ENCODE measurements at regions not wholly inside any gene's neighbourhood (a gene's known extent, or its start where the extent isn't known, plus 50 kb on each side); places are given as distances from the start of the nearest gene placed in this dataset.

DNA sequence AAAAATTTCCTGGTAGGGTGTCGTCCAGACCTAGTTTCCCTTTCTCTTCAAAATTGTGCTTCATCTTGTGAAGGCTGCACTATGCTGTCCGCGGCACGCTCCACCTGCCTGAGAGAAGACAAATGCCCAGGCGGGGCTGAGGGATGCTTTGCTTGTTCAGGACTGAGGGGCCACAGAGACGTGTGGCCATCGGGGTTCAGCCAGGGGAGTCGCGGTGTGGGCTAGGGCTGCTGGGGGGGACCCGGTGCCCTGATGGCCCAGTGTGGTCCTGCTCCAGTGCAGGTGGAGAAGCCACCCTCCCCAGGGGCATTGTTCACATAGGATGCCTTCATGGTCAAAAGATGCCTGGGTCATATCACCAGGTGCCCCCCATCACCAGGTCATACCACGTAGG, 107.8 kb upstream of the SHH start:
- Histone ChIP-seq H3K27ac (ENCODE audit: insufficient read depth, low read length) (no peak overlapping the region), H3K4me2 (ENCODE audit: extremely low read depth, insufficient read depth, low read length) (no peak overlapping the region), H3K79me2 (ENCODE audit: control insufficient read depth, insufficient read depth, low read length) (no peaks in the 10 kb centered on the region), H3K36me3 (ENCODE audit: control insufficient read depth, insufficient read depth, low read length) (no peaks in the 10 kb centered on the region), H3K9me3 (ENCODE audit: control insufficient read depth, insufficient read depth, low read depth, low read length) (no peaks in the 10 kb centered on the region), H4K20me1 (ENCODE audit: control insufficient read depth, extremely low read depth, insufficient read depth, low read length) (no peaks in the 10 kb centered on the region), H3K4me1 (ENCODE audit: control insufficient read depth, extremely low read depth, insufficient read depth, low read length) (peaks cover 6% of the 10 kb centered on the region), H2AFZ (ENCODE audit: low read length) (no peak overlapping the region), H3K9ac (ENCODE audit: insufficient read depth, low read length) (no peak overlapping the region), H3K4me3 (replicated peaks in 1 of 4; ENCODE audit: control extremely low read depth in 1 of 4, insufficient read depth in 1 of 4, low read depth in 3 of 4, low read length in 4 of 4) (no peak overlapping the region), H3K27me3 (ENCODE audit: control insufficient read depth, insufficient read depth, low read length) (no peaks in the 10 kb centered on the region)
- TF ChIP-seq, protein P1, sequence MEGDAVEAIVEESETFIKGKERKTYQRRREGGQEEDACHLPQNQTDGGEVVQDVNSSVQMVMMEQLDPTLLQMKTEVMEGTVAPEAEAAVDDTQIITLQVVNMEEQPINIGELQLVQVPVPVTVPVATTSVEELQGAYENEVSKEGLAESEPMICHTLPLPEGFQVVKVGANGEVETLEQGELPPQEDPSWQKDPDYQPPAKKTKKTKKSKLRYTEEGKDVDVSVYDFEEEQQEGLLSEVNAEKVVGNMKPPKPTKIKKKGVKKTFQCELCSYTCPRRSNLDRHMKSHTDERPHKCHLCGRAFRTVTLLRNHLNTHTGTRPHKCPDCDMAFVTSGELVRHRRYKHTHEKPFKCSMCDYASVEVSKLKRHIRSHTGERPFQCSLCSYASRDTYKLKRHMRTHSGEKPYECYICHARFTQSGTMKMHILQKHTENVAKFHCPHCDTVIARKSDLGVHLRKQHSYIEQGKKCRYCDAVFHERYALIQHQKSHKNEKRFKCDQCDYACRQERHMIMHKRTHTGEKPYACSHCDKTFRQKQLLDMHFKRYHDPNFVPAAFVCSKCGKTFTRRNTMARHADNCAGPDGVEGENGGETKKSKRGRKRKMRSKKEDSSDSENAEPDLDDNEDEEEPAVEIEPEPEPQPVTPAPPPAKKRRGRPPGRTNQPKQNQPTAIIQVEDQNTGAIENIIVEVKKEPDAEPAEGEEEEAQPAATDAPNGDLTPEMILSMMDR (conservative IDR thresholded peaks at IDR 0.05 in 1 of 2, IDR thresholded peaks at IDR 0.05 in 1 of 2; ENCODE audit: low read depth in 1 of 2, low read length in 2 of 2): no peak
- TF ChIP-seq EZH2 (IDR thresholded peaks at IDR 0.05; ENCODE audit: low read length, missing control alignments): no peak
- DNase-seq (ENCODE audit: low read depth in 2 of 2): no peak

DNA sequence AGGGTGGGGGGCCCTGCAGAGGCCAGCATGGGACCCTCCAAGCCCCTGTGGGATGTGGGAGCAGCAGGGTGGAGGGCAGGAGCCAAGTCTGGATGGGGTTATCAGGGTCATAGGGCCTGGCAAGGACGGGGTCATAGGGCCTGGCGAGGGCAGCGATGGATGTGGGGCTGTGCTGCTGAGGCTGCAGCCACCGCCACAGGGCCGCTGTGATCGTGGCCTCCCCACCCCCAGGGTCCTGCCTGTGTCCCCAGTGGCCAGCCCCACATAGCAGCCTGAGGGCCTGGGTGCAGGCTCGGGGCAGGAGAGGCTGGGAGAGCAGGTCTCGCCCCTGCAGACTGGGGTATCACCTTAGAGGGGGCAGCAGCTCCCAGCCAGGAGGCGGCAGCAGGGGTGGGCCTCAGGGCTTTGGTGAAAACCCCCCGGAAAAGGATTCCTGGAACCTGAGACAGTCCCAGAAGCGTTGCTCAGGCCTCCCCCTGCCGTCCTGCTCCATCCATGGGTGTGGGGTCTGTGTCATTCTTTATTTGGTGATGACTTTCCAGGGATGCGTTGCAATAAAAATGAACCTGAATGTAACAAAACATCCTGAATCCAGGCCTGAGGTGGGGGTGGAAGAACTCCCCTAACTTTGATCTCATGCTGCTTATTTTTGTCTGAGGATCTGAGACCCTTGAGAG, 107.3 kb upstream of the SHH start:
- no peak overlapping the region for H3K4me2 ChIP-seq (ENCODE audit: extremely low read depth, insufficient read depth, low read length)
- no peak overlapping the region for H3K9ac ChIP-seq (ENCODE audit: insufficient read depth, low read length)
- peaks cover 6% of the 10 kb centered on the region for H3K4me1 ChIP-seq (ENCODE audit: control insufficient read depth, extremely low read depth, insufficient read depth, low read length)
- no peaks in the 10 kb centered on the region for H3K9me3 ChIP-seq (ENCODE audit: control insufficient read depth, insufficient read depth, low read depth, low read length)
- no peak overlapping the region for H3K4me3 ChIP-seq (replicated peaks in 1 of 4; ENCODE audit: control extremely low read depth in 1 of 4, insufficient read depth in 1 of 4, low read depth in 3 of 4, low read length in 4 of 4)
- H3K79me2 ChIP-seq (ENCODE audit: control insufficient read depth, insufficient read depth, low read length): no peaks in the 10 kb centered on the region
- no peak overlapping the region for H2AFZ ChIP-seq (ENCODE audit: low read length)
- peak overlapping the region; percentile 72 for H3K27ac ChIP-seq (ENCODE audit: insufficient read depth, low read length)
- no peaks in the 10 kb centered on the region for H4K20me1 ChIP-seq (ENCODE audit: control insufficient read depth, extremely low read depth, insufficient read depth, low read length)
- H3K36me3 ChIP-seq (ENCODE audit: control insufficient read depth, insufficient read depth, low read length): no peaks in the 10 kb centered on the region
- no peak for TF ChIP-seq EZH2 (IDR thresholded peaks at IDR 0.05; ENCODE audit: low read length, missing control alignments)
- TF ChIP-seq, protein P1 (conservative IDR thresholded peaks at IDR 0.05 in 1 of 2, IDR thresholded peaks at IDR 0.05 in 1 of 2; ENCODE audit: low read depth in 1 of 2, low read length in 2 of 2): no peak
- peak in 1 of 2 donors; percentile 21 for DNase-seq (ENCODE audit: low read depth in 2 of 2)
- no peaks in the 10 kb centered on the region for H3K27me3 ChIP-seq (ENCODE audit: control insufficient read depth, insufficient read depth, low read length)

DNA sequence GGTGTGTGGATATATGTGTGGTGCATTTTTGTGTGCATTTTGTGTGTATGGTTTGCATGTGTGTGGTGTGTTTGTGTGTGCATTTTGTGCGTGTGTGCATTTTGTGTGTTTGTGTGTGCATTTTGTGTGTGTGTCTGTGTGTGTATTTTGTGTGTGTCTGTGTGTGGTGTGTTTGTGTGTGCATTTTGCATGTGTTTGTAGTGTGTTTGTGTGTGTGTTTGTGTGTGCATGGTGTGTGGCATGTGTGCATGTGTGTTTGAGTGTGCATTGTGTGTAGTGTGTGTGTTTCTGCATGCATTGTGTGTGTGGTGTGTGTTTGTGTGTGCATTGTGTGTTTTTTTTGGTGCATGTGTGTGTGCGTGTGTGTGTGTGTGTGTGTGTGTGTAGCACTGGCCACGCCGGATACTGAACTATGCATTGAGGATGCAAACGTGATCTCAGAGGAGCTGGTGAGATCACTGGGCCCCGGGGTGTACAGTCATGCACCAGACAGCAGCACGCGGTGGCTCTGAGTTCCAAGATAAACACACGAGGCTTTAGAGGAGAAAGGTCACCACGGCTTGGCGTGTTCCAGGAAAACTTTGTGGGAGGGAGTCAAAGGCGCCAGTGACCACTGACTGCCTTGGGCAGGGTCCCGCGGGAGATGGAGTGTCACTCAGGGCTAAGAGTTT, 106.6 kb upstream of the SHH start:
- DNase-seq (ENCODE audit: low read depth in 2 of 2): peak; percentile 98
- H3K27ac ChIP-seq (ENCODE audit: insufficient read depth, low read length): peak overlapping the region; percentile 72
- H3K9ac ChIP-seq (ENCODE audit: insufficient read depth, low read length): no peak overlapping the region
- no peak overlapping the region for H2AFZ ChIP-seq (ENCODE audit: low read length)
- no peaks in the 10 kb centered on the region for H4K20me1 ChIP-seq (ENCODE audit: control insufficient read depth, extremely low read depth, insufficient read depth, low read length)
- no peaks in the 10 kb centered on the region for H3K9me3 ChIP-seq (ENCODE audit: control insufficient read depth, insufficient read depth, low read depth, low read length)
- no peak overlapping the region for H3K4me3 ChIP-seq (replicated peaks in 1 of 4; ENCODE audit: control extremely low read depth in 1 of 4, insufficient read depth in 1 of 4, low read depth in 3 of 4, low read length in 4 of 4)
- no peaks in the 10 kb centered on the region for H3K36me3 ChIP-seq (ENCODE audit: control insufficient read depth, insufficient read depth, low read length)
- H3K79me2 ChIP-seq (ENCODE audit: control insufficient read depth, insufficient read depth, low read length): no peaks in the 10 kb centered on the region
- TF ChIP-seq, protein P1 (conservative IDR thresholded peaks at IDR 0.05 in 1 of 2, IDR thresholded peaks at IDR 0.05 in 1 of 2; ENCODE audit: low read depth in 1 of 2, low read length in 2 of 2): no peak
- TF ChIP-seq EZH2 (IDR thresholded peaks at IDR 0.05; ENCODE audit: low read length, missing control alignments): no peak
- no peak overlapping the region for H3K4me2 ChIP-seq (ENCODE audit: extremely low read depth, insufficient read depth, low read length)
- H3K4me1 ChIP-seq (ENCODE audit: control insufficient read depth, extremely low read depth, insufficient read depth, low read length): peaks cover 6% of the 10 kb centered on the region
- H3K27me3 ChIP-seq (ENCODE audit: control insufficient read depth, insufficient read depth, low read length): no peaks in the 10 kb centered on the region
